Dermis blood vessel endothelial cell (primary cell): ENCODE measurements at regions not wholly inside any gene's neighbourhood (a gene's known extent, or its start where the extent isn't known, plus 50 kb on each side); places are given as distances from the start of the nearest gene placed in this dataset.

Source experiments
- DNase-seq: peaks from one replicate; pipeline ENCODE4 v3.0.0; 2010

DNA sequence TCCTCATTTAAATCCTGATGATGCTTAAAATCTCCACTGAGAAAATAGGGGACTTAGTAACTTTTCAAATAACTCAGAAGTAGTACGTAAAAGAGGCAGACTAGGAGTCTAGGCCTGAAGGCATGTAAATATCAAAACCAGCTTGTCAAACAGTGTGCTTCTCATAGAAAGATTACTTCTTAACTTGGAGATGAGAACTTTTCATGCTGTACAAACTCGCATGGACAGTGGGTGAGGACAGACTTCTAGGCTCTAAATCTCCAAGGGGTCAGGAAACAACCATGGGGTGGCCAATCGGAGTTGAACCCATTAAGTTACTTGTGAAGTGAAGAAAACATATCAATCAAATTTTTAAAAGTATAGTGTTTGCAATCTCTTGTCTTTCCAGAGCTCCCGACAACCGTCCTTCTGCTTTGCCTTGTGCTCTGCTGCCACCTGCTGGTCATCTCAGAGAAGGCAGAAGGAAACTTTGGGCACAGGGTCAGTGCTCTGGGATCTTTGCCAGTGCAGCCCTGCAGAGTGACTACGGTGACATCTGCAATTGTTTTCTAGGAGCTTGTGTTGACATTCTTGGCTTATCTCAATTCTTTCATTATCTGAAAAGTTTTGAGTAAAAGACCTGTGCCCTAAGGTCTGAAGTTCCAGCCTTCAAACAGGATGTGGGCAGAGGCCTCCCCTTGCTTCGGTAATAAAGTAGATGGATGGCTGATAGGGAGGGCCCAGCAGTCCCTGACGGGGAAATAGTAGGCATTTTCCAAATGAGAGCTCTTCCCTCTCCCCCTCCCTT, 105.1 kb upstream of the PDE4B start:
- DNase-seq = peak; percentile 88

GRCh38 chr1:65688215-65688566, 104.5 kb upstream of the PDE4B start:
- DNase-seq = no peak

DNA sequence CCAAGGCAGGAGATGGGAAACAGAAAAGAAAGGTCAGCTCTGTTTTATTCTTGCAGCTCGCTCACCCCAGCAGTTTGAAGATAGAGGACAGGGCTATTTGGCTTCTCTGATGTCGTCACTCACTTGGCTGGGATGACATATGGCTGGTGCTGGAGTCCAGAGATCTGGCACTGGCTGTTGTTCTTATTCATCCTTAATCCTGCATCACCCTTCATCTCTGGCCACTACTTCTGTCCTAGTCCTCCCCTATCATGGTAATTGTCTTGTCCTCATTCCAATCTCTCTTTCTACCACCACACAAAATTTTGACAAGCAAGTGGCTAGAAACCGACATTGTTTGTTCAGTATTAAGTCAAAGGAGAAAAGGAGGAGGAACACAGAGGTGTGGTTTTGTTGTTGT, 103.8 kb upstream of the PDE4B start:
- DNase-seq = no peak

DNA sequence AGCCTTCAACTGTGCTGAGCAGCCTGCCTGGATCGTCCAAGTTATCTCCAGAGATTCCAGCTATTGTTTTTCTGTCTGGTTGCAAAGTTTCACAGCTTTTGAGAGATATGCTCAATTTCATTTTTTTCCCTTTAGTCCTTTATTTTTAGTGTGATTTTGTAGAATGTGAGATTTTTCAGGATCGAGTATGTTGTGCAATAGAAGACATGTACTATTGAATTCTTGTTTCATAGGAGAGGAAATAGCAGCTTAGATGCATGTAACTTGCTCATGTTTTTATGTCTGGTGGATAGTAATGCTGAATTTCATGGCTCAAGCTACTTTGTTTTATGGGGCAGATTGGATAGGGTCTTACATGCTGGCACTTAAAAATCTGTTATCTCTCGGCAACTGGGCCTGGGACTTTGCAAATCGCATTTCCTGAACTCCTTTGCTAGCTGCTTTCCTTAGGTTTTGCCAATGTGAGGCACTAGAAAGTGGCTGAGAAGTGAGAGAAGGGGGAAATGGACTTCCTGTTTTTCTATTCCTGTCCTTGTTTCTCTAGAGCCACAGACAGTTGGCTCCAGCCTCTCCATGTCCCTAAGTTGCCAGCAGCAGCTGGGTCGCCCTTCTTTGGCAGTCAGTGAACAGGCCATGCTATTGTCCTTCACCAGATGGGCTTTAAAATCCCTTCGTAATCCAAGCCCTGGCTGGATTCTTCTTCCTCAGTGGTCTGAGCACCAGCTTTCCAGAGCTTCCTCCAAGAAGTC, 101.4 kb upstream of the PDE4B start:
- peak; percentile 34 for DNase-seq

GRCh38 chr1:65691972-65692371, 100.7 kb upstream of the PDE4B start:
- no peak for DNase-seq

GRCh38 chr1:65694126-65694525, 98.6 kb upstream of the PDE4B start:
- DNase-seq = no peak

- DNase-seq = no peak
Measured at GRCh38 chr1:65694933-65695332, 97.8 kb upstream of the PDE4B start.

DNA sequence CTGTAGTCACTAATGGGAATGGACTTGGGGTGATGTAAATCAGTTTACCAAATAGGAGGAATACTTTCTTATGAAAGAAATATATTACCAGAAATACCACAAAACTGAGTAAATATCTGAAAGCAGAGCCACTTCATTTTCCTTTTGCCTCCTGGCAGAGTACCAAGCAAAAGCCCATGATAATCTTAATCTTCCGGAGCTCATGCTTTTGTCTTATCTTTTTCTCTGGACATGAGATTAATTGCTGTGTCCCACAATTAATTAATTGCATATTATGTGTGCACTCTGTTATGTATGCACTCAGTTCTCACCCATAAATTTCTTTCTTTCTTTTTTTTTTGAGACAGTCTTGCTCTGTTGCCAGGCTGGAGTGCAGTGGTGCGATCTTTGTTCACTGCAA, 94.1 kb upstream of the PDE4B start:
- no peak for DNase-seq

DNA sequence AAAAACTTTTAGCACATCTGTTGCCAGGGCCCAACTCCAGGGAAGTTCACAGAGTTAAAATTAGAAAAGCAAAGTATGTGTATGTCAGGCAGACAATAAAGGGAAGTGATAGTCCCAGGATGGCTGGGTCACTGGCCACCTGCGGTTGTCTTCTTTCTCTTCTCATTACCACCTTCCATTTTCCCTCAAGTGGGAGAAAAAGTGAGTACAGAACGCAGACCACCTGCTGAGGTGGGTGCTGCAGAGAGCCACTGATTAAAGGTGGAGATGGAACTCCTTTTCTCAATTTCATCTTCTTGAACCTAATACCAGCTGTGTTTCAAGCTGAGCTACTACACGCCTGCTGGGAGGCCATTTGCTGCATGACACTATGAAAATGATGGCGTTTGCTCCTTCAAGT, 88.8 kb upstream of the PDE4B start:
- DNase-seq = no peak

- DNase-seq = no peak
Measured at GRCh38 chr1:65704318-65704717, 88.4 kb upstream of the PDE4B start.

DNA sequence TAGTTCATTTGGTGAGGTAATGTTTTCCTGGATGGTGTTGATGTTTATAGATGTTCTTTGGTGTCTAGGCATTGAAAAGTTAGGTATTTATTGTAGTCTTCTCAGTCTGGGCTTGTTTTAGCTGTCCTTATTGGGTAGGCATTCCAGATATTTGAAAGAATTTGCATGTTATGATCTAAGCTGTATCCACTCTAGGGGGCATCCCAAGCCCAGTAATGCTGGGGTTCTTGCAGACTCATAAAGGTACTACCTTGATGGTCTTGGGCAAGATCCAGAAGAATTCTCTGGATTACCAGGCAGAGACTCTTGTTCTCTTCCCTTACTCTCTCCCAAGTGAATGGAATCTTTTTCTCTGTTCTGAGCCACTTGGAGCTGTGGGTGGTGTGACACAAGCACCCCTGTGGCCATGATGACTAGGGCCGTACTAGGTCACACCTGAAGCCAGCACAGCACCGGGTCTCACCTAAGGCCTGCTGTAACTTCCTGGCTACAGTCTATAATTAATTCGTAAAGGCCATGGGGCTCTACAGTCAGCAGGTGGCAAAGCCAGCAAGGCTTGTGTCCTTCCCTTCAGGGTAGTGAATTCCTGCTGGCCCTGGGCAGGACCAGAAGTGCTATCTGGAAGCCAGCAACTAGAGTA, 74.8 kb upstream of the PDE4B start:
- peak; percentile 62 for DNase-seq

DNA sequence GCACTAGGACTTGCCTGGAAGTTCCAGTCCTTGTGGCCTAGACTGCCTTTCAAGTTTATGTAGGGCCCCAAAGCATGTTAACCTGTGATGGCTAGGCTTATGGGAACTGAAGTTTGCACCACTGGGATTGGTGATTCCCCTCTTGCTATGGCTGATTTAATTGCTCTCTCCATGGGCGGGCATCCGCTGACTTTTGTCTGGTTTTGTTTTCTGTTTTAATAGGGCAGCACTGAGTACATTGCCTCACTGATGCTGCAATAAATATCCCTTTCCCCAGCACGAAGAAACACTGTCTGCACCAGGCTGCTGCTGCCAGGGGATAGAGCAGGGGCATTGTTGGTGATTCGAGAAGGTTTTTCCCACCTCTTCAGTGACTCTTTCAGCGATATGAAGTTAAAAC, 73.3 kb upstream of the PDE4B start:
- DNase-seq = no peak

GRCh38 chr1:65722461-65722860, 70.2 kb upstream of the PDE4B start:
- DNase-seq = no peak

GRCh38 chr1:65724151-65724550, 68.5 kb upstream of the PDE4B start:
- DNase-seq = no peak

GRCh38 chr1:65725064-65725463, 67.6 kb upstream of the PDE4B start:
- no peak for DNase-seq

- no peak for DNase-seq
Measured at GRCh38 chr1:65728504-65728903, 64.2 kb upstream of the PDE4B start.

GRCh38 chr1:65729259-65729658, 63.4 kb upstream of the PDE4B start:
- DNase-seq = no peak

DNA sequence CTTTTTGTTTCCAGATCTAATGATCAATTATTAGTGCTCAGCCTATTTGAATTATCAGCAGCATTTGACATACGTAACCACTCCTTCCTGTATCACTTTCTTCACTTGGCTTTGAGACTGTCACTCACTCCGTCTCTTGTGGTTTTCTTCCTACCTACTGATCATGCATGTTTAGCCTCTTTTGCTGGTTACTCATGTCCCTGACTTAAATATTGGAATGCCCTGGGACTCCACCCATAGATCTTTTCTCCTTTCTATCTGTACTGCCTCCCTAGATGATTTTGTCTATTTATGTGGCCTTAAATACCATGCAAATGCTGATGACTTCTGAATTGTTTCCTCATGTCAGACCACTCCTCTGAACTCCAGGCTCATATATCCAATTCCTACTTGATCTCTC, 57.7 kb upstream of the PDE4B start:
- DNase-seq = no peak

- DNase-seq = no peak
Measured at GRCh38 chr1:65741993-65742392, 50.7 kb upstream of the PDE4B start.
